HG03045 (cell line): ENCODE measurements at regions not wholly inside any gene's neighbourhood (a gene's known extent, or its start where the extent isn't known, plus 50 kb on each side); places are given as distances from the start of the nearest gene placed in this dataset.

Experiments used
- ATAC-seq: cut with Tn5 transposase; IDR thresholded peaks from one replicate; pipeline ENCODE4 v1.9.1; 2021; ENCODE audit warnings: mild to moderate bottlenecking, moderate library complexity; ENCODE audit not compliant: unreplicated experiment

DNA sequence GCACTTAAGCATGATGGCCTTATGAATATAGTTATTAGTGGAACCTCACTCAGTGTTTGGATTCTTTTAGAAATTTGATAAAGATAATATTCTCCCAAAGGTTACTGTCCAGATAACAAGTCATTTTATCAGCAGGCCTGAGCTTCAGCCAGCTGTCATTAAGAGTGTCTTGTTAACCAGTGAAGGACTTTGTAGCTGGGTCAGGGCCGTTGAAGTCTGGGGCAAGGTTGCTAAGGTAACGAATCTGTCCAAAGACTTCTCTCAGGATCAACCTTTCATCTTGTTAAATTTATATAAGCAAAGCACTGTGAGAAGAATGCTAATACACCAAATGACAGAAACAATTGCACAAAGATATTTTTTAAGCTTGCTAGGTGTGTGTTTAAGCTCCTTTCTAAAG is 271.3 kb upstream of the TMPO start:
- no peak for ATAC-seq

DNA sequence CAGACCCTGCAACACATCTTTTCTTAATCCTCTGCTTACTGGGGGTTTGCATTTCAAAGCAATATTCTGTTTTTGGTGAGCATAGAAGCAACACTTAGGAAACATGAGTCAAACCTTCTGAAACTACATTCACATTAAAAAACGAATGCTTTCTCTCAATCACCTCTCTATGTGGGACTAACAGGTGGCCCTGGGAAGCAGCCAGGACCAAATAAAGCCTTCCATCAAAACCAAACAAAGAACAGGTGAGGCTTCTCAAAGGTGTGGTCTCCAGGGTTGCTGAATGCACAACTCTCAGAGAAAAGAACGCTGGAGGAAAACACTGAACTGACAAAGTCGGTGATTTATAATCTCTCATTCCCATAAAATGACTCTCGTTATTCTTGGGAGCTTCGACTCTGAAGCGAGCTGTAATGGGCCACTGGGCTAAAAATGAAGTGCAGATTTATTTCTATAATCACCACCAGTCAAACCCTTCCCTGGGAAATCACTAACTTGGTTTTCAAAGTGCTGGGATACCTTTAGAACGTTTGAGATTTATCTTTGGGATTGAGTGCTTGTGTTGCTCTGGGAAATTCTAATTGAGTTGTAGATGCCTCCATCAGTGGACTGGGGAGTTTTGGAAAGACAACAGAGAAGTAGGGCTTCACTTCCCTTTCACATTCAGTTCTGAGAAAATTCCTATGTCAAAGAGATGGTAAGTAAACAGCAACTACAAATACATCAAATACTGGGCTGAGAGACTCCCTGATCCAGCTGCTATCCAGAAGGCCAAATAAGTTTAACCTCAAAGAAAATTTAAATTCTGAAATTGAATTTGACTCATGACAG is 262.0 kb upstream of the TMPO start:
- no peak for ATAC-seq

DNA sequence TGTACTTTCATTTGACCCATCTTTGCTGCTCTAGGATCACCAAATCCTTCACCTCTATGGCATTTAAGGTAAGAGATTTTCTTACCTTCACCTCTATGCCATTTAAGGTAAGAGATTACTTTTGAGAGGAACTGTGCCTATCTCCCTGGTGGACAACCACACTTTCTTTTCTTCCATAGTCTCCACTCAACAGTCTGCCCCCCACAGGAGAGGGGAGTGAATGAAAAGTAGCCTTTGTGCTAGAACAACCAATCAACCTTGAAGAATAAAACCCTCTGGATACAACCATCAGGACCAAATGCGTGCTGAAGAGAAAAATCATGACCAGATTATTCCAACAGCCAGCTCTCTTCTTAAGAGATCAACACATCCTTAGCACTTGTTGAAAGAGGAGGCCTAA is 258.6 kb upstream of the TMPO start:
- ATAC-seq: no peak

DNA sequence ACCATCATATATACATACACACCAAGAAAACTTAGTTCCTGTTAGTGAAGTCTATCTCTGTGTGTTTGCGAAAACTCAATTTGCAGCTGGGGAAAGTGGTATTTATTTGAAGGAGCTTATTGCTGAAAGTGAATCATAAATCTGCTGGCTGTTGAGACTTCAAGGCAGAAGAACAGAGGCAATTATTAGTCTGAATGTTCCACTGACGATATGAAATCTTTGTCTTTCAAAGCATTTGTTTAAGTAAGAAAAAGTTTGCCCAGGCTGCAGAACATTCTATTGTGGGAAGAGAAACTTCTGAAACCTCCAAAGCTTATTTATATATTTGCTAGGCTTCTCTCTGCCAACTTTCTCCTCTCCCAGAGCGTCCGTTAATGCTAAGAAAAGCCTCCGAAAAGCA is 255.7 kb upstream of the TMPO start:
- no peak for ATAC-seq

DNA sequence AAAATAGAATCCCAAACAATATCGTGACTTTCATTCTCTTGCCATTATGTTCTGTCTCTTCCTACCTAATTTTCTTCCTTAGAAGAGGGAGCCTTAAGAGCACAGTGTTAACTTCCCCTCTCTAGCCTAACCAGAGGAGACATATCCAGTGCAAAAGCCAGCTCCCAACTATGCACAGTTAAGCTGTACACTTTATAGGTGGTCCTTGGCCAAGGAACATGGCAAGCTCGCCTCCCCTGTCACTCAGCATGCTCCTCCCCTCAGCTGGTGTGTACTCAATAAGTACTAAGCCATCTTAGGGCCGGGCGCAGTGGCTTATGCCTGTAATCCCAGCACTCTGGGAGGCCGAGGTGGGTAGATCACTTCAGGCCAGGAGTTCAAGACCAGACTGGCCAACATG is 255.1 kb upstream of the TMPO start:
- ATAC-seq: no peak

DNA sequence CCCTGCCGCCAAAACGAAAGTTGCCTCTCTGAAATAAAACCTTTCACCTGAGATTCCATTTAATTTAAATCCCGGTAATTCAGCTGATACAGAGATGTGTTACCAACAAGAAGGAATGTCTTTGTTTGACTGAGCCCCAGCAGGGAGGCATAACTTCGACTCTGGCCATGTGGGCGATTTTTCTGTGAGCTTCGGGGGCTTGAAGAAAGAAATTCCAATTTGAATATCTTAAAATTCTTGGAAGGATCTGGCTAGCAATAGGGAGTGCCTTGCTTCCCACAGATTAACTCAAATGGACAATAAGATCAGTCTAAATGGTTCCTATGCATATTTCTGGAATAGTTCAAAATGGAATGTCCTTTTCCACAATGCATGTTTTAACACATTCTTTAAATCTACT is 252.5 kb upstream of the TMPO start:
- no peak for ATAC-seq

DNA sequence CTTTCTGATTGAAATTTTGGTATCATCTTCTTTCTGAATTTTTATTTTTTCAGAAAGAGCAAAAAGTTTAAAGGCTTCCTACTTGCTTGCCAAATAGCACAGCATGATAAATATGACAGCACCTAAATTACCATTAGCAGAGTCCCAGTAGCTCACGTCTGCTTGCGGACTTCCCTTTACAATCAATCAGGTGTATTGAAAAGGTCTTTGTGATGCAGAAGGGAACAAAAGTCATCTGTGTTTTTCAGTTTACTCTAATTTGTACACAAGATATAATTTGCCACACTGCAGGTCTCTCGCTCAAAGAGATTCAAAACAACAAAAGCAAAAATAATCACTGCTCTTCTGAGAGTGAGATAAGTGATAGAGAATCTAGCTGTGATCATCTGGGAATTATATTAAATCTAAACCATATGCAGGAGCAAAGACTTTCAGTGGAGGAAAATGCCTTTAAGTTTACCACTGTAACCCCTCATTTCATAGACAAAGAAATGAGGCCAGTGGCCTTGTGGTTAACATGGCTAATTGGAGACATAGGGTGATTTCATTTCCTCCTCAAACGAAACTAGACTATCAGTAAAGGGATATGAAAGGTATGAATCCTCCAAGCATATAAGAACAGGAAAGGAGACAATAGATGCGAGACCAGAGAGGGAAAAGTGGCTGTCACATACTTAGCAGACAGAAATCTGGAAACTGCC is 240.8 kb upstream of the TMPO start:
- peak; percentile 88 for ATAC-seq

DNA sequence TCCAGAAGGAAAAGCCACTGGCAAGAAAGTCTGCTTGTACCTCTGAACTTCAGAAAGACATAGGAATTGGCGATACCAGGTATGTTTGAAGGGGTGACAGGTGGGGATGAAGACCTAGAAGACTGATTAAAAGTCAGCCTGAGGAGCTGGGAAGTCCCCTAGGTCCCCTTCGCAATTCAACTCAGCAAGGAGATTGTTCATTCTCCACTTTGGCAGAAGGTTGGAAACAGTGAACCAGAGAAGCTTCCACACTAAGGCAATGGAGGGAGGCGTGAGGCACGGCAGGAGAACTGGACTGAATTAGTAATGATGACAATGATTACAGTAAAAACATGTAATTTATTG is 240.3 kb upstream of the TMPO start:
- ATAC-seq: peak; percentile 38

DNA sequence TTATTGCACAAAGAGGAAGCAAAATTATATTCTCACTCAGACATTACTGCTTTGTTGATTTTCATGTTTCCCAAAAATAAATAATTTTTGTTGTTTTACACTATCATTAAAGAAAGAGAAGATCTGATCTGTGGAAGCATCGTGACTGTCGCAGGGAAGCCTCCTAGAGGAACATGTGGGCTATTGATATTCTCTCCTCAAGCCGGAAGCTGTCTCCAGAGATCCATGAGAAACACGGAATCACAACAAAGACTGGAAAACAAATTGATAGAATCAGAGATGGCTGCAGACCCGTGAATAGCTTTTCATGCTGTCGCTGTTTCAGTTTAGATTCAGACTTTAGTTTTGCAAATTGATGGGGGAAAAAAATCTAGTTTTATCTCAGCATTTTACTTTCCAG is 235.2 kb upstream of the TMPO start:
- no peak for ATAC-seq

DNA sequence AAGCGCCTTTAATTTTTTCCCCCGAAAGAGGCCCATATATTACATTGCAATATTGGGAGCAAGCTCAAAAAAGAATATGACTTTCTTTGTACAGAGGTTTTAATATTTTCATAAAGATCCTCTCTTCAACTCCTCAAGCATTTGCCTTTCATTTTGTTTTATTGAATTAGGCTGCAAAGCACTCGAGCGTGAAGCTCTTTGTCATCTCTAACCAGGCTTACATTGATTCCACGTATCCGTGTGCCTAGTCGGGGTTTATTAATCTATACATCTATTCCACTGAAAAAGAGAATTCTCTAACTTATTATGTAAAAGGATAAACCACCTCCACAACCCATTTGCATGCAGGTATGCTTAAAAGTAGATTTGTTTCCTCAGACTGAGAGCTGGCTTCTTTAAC is 234.8 kb upstream of the TMPO start:
- no peak for ATAC-seq

DNA sequence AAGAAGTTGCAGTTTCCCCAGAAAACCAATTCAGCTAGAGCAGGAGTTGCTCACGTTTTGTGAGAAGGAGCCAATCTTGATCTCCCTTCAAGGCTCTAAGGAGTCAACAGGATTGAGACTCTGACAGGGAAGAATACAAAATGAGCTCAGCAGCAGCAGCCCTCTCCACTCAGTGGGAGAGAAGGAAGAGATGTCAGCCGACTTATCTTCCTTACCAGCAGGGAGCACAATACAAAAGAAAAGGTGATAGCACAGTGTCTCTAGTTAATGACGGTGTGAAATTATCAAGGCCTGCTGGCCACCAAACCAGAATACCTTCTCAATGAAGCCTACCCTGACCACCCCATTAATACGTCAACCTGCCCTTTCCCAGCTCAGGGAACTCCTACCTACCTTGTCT is 223.6 kb upstream of the TMPO start:
- no peak for ATAC-seq

DNA sequence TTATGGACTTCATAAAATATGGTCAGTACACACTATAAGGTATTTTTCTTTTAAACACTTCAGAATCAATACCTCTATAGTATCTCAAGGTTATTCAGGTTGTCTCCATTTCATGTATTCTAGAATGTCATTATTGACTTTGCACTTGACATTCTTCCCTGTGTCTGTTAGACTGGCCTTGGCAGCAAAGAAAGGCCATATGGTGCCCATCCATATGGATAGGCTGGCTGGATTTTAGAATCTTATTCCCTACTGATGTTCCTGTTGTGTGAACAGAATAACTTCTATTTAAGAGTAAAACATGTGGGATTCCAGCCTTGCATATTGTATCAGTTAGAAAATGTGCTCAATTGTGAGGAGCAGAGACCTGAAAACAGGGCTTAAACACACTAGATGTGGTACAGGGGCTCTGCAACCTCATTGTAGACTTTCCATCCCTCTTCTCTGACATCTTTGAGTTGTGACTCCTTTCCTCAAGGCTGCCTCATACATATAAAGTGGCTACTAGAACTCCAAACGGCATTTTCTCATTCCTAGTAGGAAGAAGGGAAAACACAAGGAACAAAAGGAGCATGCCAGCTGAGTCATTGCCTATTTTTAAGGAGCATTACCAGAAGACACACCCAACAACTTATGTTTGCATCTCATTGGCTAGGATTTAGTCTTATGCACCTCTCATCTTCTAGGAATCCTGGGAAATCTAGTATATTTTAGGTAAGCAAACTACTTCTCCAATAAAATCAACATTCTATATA is 221.2 kb upstream of the TMPO start:
- no peak for ATAC-seq

DNA sequence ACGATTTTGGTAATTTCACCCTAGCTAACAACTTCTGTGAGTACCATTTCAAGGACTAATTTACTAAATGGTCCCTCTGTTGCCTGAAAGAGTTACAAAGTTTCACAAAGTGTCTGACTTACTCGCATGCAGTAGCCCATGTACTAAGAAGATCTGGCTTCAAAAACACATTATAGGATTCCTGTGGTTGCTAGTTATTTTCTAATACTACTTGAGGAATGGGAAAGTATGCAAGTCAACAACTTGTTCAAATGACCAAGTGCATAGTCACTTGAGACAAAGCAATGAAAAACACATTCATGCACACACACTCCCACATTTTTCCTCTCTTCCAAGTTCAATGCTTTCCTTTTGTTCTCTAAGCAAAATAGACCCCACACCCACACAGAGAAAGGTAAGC is 219.7 kb upstream of the TMPO start:
- no peak for ATAC-seq

DNA sequence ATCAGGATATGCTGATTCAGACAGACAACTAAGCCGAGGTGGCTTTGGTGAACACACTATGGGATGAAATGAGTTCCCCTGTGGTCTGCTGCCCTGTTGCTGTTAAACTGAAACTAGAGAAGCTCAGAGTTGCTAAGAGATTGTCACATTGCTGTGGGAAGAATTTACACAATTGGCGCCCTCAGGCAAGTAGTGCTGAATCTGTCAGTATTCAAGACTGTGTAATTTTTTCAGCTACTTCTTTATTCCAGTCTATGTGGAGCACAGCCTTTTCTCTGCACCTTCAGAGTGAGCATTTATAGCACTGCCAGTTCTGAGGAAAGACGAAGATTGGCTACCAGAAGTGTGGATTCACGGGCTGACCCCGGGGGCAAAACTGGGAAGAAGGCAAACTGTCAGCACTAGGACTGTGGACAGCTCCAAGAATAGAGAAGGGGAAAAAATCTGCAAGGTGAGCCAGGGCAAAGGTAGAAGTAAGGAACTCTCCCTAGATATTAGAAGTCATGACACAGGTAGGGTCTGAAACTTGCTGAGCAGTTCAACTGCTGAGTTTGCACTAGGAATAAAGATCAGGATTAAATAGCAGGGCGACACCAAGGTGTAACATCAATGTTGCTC is 218.8 kb upstream of the TMPO start:
- no peak for ATAC-seq

DNA sequence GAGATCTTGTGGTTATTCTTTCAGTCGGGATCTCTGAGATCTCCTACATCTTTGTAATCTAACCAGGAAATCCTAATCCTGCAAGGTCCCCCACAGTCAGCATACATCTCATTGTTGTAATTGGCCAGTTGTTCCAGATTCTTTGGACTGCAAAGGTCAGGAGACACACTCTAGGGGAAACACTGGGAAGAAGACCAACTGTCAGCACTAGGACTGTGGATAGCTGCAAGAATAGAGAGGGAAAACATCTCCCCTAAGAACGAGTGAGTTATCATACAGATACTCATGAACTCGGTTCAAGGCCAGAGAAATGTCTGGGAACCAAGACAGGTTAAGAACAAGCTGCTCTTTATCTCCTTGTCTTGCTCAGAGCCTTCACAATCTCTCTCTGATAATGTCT is 217.9 kb upstream of the TMPO start:
- ATAC-seq: no peak

DNA sequence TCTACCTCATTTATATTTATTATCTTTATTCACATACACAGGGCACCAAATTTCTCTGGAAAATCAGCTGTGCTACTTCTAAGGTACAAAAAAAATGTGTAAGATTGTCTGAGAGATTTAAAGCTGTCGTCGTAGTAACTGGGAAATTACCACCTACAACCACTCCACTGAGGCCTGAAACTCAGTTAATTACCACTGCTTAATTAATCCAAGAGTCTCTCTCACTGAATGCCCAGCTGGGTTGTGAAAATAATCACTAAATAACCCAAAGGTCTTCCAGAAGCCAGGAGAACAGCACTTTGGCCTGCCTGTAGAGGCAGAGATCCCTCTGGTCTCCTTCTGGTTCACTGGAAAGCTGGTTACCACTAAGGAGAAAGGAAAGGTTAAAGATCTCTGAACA is 207.2 kb upstream of the TMPO start:
- ATAC-seq: no peak

DNA sequence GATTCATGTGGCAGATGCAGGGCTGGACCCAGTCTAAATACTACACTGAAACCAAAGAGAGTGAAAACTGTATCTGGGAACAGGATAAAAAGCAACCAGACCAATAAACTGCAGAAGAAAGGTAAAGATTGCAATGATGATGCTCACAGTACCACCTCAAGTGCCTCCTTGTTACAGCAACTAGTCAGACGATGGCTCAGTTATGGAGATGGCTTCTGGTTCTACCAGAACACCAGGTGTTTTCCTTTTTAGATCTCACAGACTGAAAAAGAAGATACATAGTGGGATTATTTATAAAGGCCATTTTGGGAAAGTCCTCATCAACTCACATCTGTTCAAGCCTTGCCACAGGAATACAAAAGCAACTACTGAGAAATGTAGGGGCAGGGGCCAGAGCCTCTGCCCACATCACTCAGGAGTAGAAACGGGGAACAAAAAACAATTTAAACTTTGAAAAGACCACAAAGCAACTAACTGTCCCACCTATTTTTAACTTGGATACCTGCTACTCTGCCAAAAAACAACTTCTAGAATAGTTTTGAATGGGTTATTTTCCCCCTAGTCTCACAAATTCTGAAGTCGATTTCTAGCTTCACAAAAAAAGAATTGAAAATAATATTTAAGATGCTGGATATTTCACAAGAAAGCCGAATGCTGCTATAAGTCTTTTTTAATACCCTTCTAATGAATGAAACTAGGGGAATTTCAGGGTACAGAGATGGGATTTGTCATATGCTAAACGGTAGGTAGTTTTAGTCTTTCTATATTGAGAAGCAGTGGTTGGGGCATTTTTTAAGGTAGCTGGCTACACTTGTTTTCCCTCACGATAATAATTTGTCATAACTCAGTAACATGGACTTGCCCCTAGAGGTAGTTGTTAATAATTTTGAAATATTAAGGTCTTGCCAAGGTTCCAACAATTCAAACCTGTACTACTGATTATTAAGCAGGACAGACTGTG is 197.2 kb upstream of the TMPO start:
- no peak for ATAC-seq

DNA sequence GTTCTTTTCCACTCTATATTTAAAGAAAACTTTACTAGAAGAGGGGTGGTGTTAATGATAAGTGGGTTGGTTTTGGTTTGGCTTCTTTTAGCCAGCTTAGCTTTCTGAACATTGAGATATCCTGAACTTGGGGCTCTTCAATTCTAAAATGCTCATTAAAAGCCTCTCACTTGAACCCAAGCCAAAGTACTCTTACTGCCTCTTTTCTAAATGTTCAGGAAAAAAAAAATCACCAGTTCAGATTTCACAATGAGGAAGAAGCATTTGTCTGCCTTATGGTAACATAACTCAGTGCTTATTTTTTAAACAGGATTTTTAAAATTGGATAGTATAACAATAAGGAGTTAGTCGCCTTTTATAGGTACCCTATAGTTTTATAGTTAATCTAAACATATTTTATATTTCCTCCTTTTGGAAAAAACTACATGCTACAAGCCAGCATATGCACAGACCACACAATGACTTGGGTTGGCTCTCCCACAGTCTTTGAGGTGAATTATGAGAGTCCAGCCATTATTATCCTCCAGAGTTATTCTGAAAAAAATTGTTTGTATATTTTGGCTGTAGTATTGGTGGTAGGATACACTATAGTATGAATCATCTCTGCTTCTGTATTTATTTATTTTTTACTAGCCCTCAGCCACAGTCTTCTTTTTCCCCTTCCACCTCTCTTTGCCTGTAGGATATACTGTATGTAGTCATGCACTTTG is 195.5 kb upstream of the TMPO start:
- no peak for ATAC-seq

DNA sequence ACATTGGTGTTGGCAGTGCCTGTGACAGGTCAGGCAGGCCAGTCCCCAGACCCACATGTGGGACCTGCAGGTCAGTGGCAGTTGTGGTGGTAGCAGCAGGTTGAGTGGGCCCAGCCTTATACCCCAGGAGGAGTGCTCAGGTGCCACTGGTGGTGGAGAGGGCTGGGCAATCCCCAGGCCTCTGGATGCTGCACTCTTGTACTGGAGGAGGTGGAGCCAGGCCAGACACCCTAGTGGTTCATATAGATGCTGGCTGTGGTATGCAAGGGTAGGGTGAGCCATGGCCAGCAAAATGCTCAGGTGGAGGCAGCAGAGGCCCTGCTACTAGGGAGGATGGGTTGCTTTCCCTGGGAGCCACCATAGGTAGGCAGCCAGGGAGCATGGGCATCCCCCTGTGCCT is 190.4 kb upstream of the TMPO start:
- no peak for ATAC-seq

DNA sequence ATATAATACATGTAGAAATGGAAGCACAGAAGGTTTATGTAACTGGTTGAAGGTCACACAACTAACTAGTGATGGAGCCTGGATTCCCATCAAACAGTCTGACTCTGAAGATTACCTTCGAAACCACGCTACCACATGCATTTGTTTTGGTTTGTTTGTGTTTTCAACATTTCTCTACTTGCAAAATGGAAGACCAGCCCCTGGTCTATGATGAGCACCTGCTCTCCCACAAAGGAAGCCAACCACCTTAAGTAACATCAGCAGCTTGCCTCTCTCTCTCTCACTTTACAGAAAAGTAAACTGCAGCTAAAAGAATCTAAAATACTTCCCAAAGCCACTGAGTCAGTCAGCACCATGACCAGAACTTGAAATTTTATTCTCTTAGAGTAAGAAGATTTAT is 186.9 kb upstream of the TMPO start:
- no peak for ATAC-seq
